ENCODE measurements at regions not wholly inside any gene's neighbourhood (a gene's known extent, or its start where the extent isn't known, plus 50 kb on each side); places are given as distances from the start of the nearest gene placed in this dataset.

GRCh38 chr5:93899026-93899600 lies 157.7 kb upstream of the POU5F2 start:
- TF ChIP-seq MAX (IDR thresholded peaks at IDR 0.05) (no peak), REST (IDR thresholded peaks at IDR 0.05; ENCODE audit: low read depth) (no peak), ZBTB7A (IDR thresholded peaks at IDR 0.05; ENCODE audit: low read depth) (no peak), CREB1 (IDR thresholded peaks at IDR 0.05; ENCODE audit: low read depth) (no peak), YY1 (IDR thresholded peaks at IDR 0.05; ENCODE audit: low read depth) (no peak), TCF12 (IDR thresholded peaks at IDR 0.05; ENCODE audit: low read depth) (no peak), TAF1 (IDR thresholded peaks at IDR 0.05; ENCODE audit: low read depth) (no peak), EP300 (IDR thresholded peaks at IDR 0.05; ENCODE audit: borderline replicate concordance) (no peak)
